Adrenal gland (tissue), 9 donors: ENCODE measurements at regions not wholly inside any gene's neighbourhood (a gene's known extent, or its start where the extent isn't known, plus 50 kb on each side); places are given as distances from the start of the nearest gene placed in this dataset.

Experiments
- DNase-seq, 7 donors: peaks; one replicate each; pipeline ENCODE4 v3.0.0-alpha.2; 2019 to 2020
- H3K27ac ChIP-seq, 5 donors: fragments of 200-600 bp; sonication (generic) in 4 of 5; 1 replicate in 3 of 5; 2 replicates in 2 of 5; pipeline versions ENCODE4 v1.5.1 to v1.8.0; 2016 to 2020; ENCODE audit warnings: mild to moderate bottlenecking in 1 of 5
- H3K27me3 ChIP-seq: fragments of 200-600 bp; 2 replicates; pipeline ENCODE4 v1.8.0; 2021
- H3K36me3 ChIP-seq, 2 donors: fragments of 200-600 bp; replicated peaks in 1 of 2; 1 replicate in 1 of 2; 2 replicates in 1 of 2; pipeline versions ENCODE4 v1.5.1 to v1.8.0; 2018 to 2022
- H3K4me1 ChIP-seq, 2 donors: fragments of 200-600 bp; replicated peaks in 1 of 2; 1 replicate in 1 of 2; 2 replicates in 1 of 2; pipeline versions ENCODE4 v1.5.1 to v1.8.0; 2018 to 2021
- H3K4me3 ChIP-seq, 4 donors: fragments of 200-600 bp; sonication (generic) in 3 of 4; one replicate each; pipeline ENCODE4 v1.5.1; 2016 to 2018
- H3K9me3 ChIP-seq, 3 donors: fragments of 200-600 bp; sonication (generic) in 1 of 3; replicated peaks in 1 of 3; 1 replicate in 2 of 3; 2 replicates in 1 of 3; pipeline versions ENCODE4 v1.5.1 to v1.8.0; 2016 to 2021
- CTCF ChIP-seq, 6 experiments: fragments of 450-650 bp in 4 of 6; fragments of 200-600 bp in 2 of 6; sonication (generic) in 1 of 6; IDR thresholded peaks; 1 replicate in 5 of 6; 2 replicates in 1 of 6; pipeline versions ENCODE4 v1.5.1 to v1.8.0; 2016 to 2021; ENCODE audit warnings: antibody characterized with exemption in 6 of 6, mild to moderate bottlenecking in 2 of 6, moderate library complexity in 1 of 6
- POLR2A ChIP-seq, 2 donors: fragments of 450-650 bp; IDR thresholded peaks; one replicate each; pipeline ENCODE4 v1.6.1; 2017; ENCODE audit warnings: antibody characterized with exemption in 2 of 2, mild to moderate bottlenecking in 2 of 2, moderate library complexity in 1 of 2
- WGBS, 4 donors: extraction: QIAGEN DNeasy Blood & Tissue Kit in 2 of 4; methylation state at CpG; one replicate each; pipeline versions ENCODE4 v1.1.5 to v1.1.7; 2013 to 2017; 5-methylcytosine and 5-hydroxymethylcytosine counted together
- intact Hi-C, 2 donors: fragments of 100-400 bp; cut with DNase I; formaldehyde crosslinking; loops; one replicate each; pipeline versions ENCODE4 v1.14.1 to v1.15.0; 2022 to 2023
- donor health status: healthy with polysubstance abuse.
- donor health status: Bipolar disorder and iron deficiency.
- donor health status: DM: yes; HTN: yes; CAD: no.
- donor health status: DM: no; HTN: no; CAD: no.
- donor health status: DM: no; HTN: no; CAD: no.

GRCh38 chr2:13492262-13492661 is 775.5 kb downstream of the TRIB2 start:
- no peaks in the 10 kb centered on the region for H3K9me3 ChIP-seq
- no peaks in the 10 kb centered on the region for H3K27me3 ChIP-seq
- no peaks in the 10 kb centered on the region for H3K4me1 ChIP-seq
- intact Hi-C loops = no loop called here
- no peak for DNase-seq
- H3K36me3 ChIP-seq = no peaks in the 10 kb centered on the region
- TF ChIP-seq POLR2A (IDR thresholded peaks at IDR 0.05) (no peak), CTCF (IDR thresholded peaks at IDR 0.05) (no peak)
- no peak overlapping the region for H3K27ac ChIP-seq
- 72 to 100% (median 87%) methylated on average over 1 of the region's 1 CpG for WGBS, 4 donors
- no peak overlapping the region for H3K4me3 ChIP-seq

GRCh38 chr2:13495051-13495450 is 778.3 kb downstream of the TRIB2 start:
- no peak overlapping the region for H3K27ac ChIP-seq
- no peak for TF ChIP-seq POLR2A (IDR thresholded peaks at IDR 0.05)
- TF ChIP-seq CTCF (IDR thresholded peaks at IDR 0.05) = no peak
- no peaks in the 10 kb centered on the region for H3K9me3 ChIP-seq
- H3K4me1 ChIP-seq = no peaks in the 10 kb centered on the region
- no peak overlapping the region for H3K4me3 ChIP-seq
- 61 to 74% (median 70%) methylated on average over 2 of the region's 2 CpGs for WGBS, 4 donors
- intact Hi-C loops = no loop called here
- no peak for DNase-seq
- no peaks in the 10 kb centered on the region for H3K27me3 ChIP-seq
- H3K36me3 ChIP-seq = no peaks in the 10 kb centered on the region

- no peaks in the 10 kb centered on the region for H3K9me3 ChIP-seq
- no peak overlapping the region for H3K27ac ChIP-seq
- no peaks in the 10 kb centered on the region for H3K27me3 ChIP-seq
- no peaks in the 10 kb centered on the region for H3K36me3 ChIP-seq
- WGBS, 4 donors = 46 to 60% (median 54%) methylated on average over 1 of the region's 1 CpG
- intact Hi-C loops = no loop called here
- no peak for DNase-seq
- H3K4me1 ChIP-seq = no peaks in the 10 kb centered on the region
- TF ChIP-seq CTCF (IDR thresholded peaks at IDR 0.05) (no peak), POLR2A (IDR thresholded peaks at IDR 0.05) (no peak)
- H3K4me3 ChIP-seq = no peak overlapping the region
These were observed 788.1 kb downstream of the TRIB2 start for GRCh38 chr2:13504808-13505207.

GRCh38 chr2:13508671-13509070 is 791.9 kb downstream of the TRIB2 start:
- no peak for TF ChIP-seq CTCF (IDR thresholded peaks at IDR 0.05)
- no peak for TF ChIP-seq POLR2A (IDR thresholded peaks at IDR 0.05)
- Histone ChIP-seq H3K27me3 (no peaks in the 10 kb centered on the region), H3K4me3 (no peak overlapping the region), H3K36me3 (no peaks in the 10 kb centered on the region), H3K27ac (no peak overlapping the region), H3K4me1 (no peaks in the 10 kb centered on the region), H3K9me3 (no peaks in the 10 kb centered on the region)
- no peak for DNase-seq
- intact Hi-C loops = no loop called here
- WGBS, 4 donors = 85 to 94% (median 93%) methylated on average over 1 of the region's 1 CpG
